Subcutaneous abdominal adipose tissue (tissue), 5 donors: ENCODE measurements at regions not wholly inside any gene's neighbourhood (a gene's known extent, or its start where the extent isn't known, plus 50 kb on each side); places are given as distances from the start of the nearest gene placed in this dataset.
"Not testable (repeated sequence)": the region's sequence is repeated elsewhere in the genome, so short reads cannot be mapped to it uniquely, and the experiment has no call there.

Experiments
- H3K27ac ChIP-seq: one replicate; pipeline ENCODE4 v1.7.0; 2013; ENCODE audit warnings: low read depth, mild to moderate bottlenecking, inconsistent platforms, low read length, moderate library complexity
- H3K27me3 ChIP-seq, 5 donors: one replicate each; pipeline ENCODE4 v1.7.0; 2013; ENCODE audit warnings: low read length in 5 of 5, inconsistent platforms in 1 of 5; ENCODE audit not compliant: control insufficient read depth in 5 of 5, insufficient read depth in 4 of 5
- H3K36me3 ChIP-seq, 5 donors: one replicate each; pipeline ENCODE4 v1.7.0; 2013; ENCODE audit warnings: low read length in 5 of 5; ENCODE audit not compliant: control insufficient read depth in 5 of 5, insufficient read depth in 5 of 5
- H3K4me1 ChIP-seq, 5 donors: one replicate each; pipeline ENCODE4 v1.7.0; 2013; ENCODE audit warnings: low read length in 5 of 5, mild to moderate bottlenecking in 3 of 5, moderate library complexity in 1 of 5; ENCODE audit not compliant: control insufficient read depth in 5 of 5, insufficient read depth in 5 of 5
- H3K4me3 ChIP-seq, 5 donors: one replicate each; pipeline ENCODE4 v1.7.0; 2013; ENCODE audit warnings: low read length in 5 of 5, low read depth in 1 of 5
- H3K9ac ChIP-seq, 5 donors: one replicate each; pipeline ENCODE4 v1.7.0; 2013; ENCODE audit warnings: low read length in 5 of 5, mild to moderate bottlenecking in 4 of 5, moderate library complexity in 3 of 5
- H3K9me3 ChIP-seq, 5 donors: one replicate each; pipeline ENCODE4 v1.7.0; 2013; ENCODE audit warnings: low read length in 5 of 5; ENCODE audit not compliant: control insufficient read depth in 5 of 5
- donor health status: healthy.
- donor health status: healthy.
- donor health status: healthy.
- donor health status: healthy.
- donor health status: healthy.

- Histone ChIP-seq H3K9ac (no peak overlapping the region), H3K27ac (no peak overlapping the region), H3K4me1 (peaks cover 0 to 13% (median 3%) of the 10 kb centered on the region in 5 donors)
Observed at GRCh38 chrX:122641826-122642225, 542.3 kb upstream of the GRIA3 start.

GRCh38 chrX:122655256-122655655 is 528.8 kb upstream of the GRIA3 start:
- not testable (repeated sequence) for H3K36me3 ChIP-seq, H3K4me1 ChIP-seq, H3K4me3 ChIP-seq, H3K9ac ChIP-seq, H3K27me3 ChIP-seq, H3K27ac ChIP-seq, H3K9me3 ChIP-seq

More at GRCh38 chrX:122641826-122642225, 542.3 kb upstream of the GRIA3 start:
- H3K36me3 ChIP-seq, result no peaks in the 10 kb centered on the region
- H3K9me3 ChIP-seq, result peaks cover 0 to 3% (median 0%) of the 10 kb centered on the region in 5 donors
- H3K4me3 ChIP-seq, result no peak overlapping the region
- H3K27me3 ChIP-seq, result no peaks in the 10 kb centered on the region

- Histone ChIP-seq H3K36me3 (no peaks in the 10 kb centered on the region), H3K9ac (no peak overlapping the region), H3K27ac (no peak overlapping the region), H3K27me3 (no peaks in the 10 kb centered on the region), H3K4me3 (no peak overlapping the region), H3K4me1 (no peaks in the 10 kb centered on the region), H3K9me3 (no peaks in the 10 kb centered on the region)
Observed at GRCh38 chrX:122666601-122667000, 517.5 kb upstream of the GRIA3 start.

- no peaks in the 10 kb centered on the region for H3K36me3 ChIP-seq
Observed at GRCh38 chrX:122667667-122668066, 516.4 kb upstream of the GRIA3 start.

GRCh38 chrX:122703762-122704161 is 480.3 kb upstream of the GRIA3 start:
- Histone ChIP-seq H3K4me3 (no peak overlapping the region), H3K9me3 (peaks cover 0 to 10% (median 3%) of the 10 kb centered on the region in 5 donors), H3K27ac (no peak overlapping the region), H3K36me3 (no peaks in the 10 kb centered on the region), H3K4me1 (no peaks in the 10 kb centered on the region), H3K9ac (no peak overlapping the region), H3K27me3 (no peaks in the 10 kb centered on the region)

More at GRCh38 chrX:122667667-122668066, 516.4 kb upstream of the GRIA3 start:
- no peaks in the 10 kb centered on the region for H3K9me3 ChIP-seq
- no peaks in the 10 kb centered on the region for H3K4me1 ChIP-seq
- H3K27ac ChIP-seq, result no peak overlapping the region
- no peaks in the 10 kb centered on the region for H3K27me3 ChIP-seq
- no peak overlapping the region for H3K9ac ChIP-seq
- no peak overlapping the region for H3K4me3 ChIP-seq

GRCh38 chrX:122739770-122740169 is 444.3 kb upstream of the GRIA3 start:
- peaks cover 0 to 7% (median 0%) of the 10 kb centered on the region in 5 donors for H3K9me3 ChIP-seq
- no peaks in the 10 kb centered on the region for H3K4me1 ChIP-seq
- no peaks in the 10 kb centered on the region for H3K27me3 ChIP-seq
- H3K9ac ChIP-seq, result no peak overlapping the region
- H3K27ac ChIP-seq, result no peak overlapping the region
- H3K4me3 ChIP-seq, result no peak overlapping the region
- no peaks in the 10 kb centered on the region for H3K36me3 ChIP-seq

GRCh38 chrX:122770581-122770980 is 413.5 kb upstream of the GRIA3 start:
- no peak overlapping the region for H3K9ac ChIP-seq
- peaks cover 0 to under 1% (median 0%) of the 10 kb centered on the region in 5 donors for H3K9me3 ChIP-seq
- no peaks in the 10 kb centered on the region for H3K4me1 ChIP-seq
- no peaks in the 10 kb centered on the region for H3K36me3 ChIP-seq
- H3K27me3 ChIP-seq, result no peaks in the 10 kb centered on the region
- H3K4me3 ChIP-seq, result no peak overlapping the region
- H3K27ac ChIP-seq, result no peak overlapping the region

GRCh38 chrX:122771933-122772332 is 412.1 kb upstream of the GRIA3 start:
- peaks cover 0 to 5% (median 0%) of the 10 kb centered on the region in 5 donors for H3K9me3 ChIP-seq
- H3K36me3 ChIP-seq, result no peaks in the 10 kb centered on the region
- H3K4me1 ChIP-seq, result no peaks in the 10 kb centered on the region
- H3K9ac ChIP-seq, result no peak overlapping the region
- no peak overlapping the region for H3K27ac ChIP-seq
- H3K4me3 ChIP-seq, result no peak overlapping the region
- H3K27me3 ChIP-seq, result no peaks in the 10 kb centered on the region

GRCh38 chrX:122777766-122778165 is 406.3 kb upstream of the GRIA3 start:
- peaks cover 0 to 6% (median 0%) of the 10 kb centered on the region in 5 donors for H3K9me3 ChIP-seq
- no peak overlapping the region for H3K4me3 ChIP-seq
- no peaks in the 10 kb centered on the region for H3K27me3 ChIP-seq
- H3K27ac ChIP-seq, result no peak overlapping the region
- H3K9ac ChIP-seq, result no peak overlapping the region
- no peaks in the 10 kb centered on the region for H3K4me1 ChIP-seq
- no peaks in the 10 kb centered on the region for H3K36me3 ChIP-seq

GRCh38 chrX:122783918-122784317 is 400.2 kb upstream of the GRIA3 start:
- H3K27ac ChIP-seq, result no peak overlapping the region
- peaks cover 0 to 5% (median 0%) of the 10 kb centered on the region in 5 donors for H3K4me1 ChIP-seq
- H3K9ac ChIP-seq, result no peak overlapping the region
- H3K4me3 ChIP-seq, result no peak overlapping the region
- peaks cover 0 to 3% (median 0%) of the 10 kb centered on the region in 5 donors for H3K9me3 ChIP-seq
- H3K27me3 ChIP-seq, result no peaks in the 10 kb centered on the region
- no peaks in the 10 kb centered on the region for H3K36me3 ChIP-seq

GRCh38 chrX:122787231-122787630 is 396.8 kb upstream of the GRIA3 start:
- Histone ChIP-seq H3K4me1 (peaks cover 0 to 5% (median 0%) of the 10 kb centered on the region in 5 donors), H3K27me3 (no peaks in the 10 kb centered on the region), H3K9me3 (peaks cover 0 to 3% (median 0%) of the 10 kb centered on the region in 5 donors), H3K4me3 (no peak overlapping the region), H3K36me3 (no peaks in the 10 kb centered on the region), H3K27ac (no peak overlapping the region), H3K9ac (no peak overlapping the region)
